ENCODE measurements at regions not wholly inside any gene's neighbourhood (a gene's known extent, or its start where the extent isn't known, plus 50 kb on each side); places are given as distances from the start of the nearest gene placed in this dataset.

DNA sequence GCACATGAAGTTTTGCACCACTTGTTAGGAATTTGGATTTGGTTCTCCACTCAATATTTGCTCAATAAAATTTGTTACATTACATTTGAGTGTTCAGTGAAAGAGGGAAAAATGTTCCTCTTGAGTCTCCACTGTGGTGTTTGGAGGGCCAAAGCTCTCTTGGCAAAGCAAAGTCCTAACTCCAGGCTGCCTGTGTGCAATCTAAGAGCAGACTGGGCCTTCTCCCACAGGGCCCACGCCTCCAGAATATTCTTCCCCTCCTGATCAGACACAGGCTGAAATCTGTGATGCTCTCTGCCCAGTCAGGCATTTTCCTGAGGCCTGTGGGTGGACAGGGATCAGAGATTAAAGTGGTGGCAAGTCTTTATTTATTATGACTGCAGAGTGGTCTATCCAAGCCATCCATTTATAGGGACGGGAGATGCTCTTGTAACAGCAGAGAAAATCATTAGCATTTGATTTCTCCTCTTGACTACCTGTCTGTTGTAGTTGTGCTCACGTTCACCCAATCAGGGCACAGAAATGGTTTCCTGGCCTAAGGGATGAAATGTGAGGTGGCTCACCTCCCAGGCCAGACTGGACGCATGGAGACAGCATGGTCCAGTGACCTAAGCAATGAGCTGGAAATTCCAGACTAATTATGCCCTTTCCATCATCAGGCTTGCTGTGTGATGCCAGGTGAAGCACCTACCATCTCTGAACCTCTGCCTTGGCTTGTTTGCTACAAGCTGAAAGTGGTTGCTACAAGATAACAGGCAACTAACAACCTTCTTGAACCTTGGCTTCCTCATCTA is 147.1 kb upstream of the NRBF2 start:
- ChIA-PET RAD21 (ENCODE audit: low non-redundant PET in 1 of 2, low total read pairs in 2 of 2, uncharacterized antibody in 2 of 2, unreplicated experiment in 2 of 2) (no interaction called here), CTCF (no interaction called here), POLR2A (no interaction called here)
- no TSS peak for BruUV-seq (replicated peaks)
- no peak overlapping the region for H3K9ac ChIP-seq (ENCODE audit: low read length)
- DNase-seq (ENCODE audit: low read depth, low spot score) (no peak), ATAC-seq (no peak)
- H3K27me3 ChIP-seq (ENCODE audit: insufficient read depth, low read length) = no peaks in the 10 kb centered on the region
- H3K79me2 ChIP-seq (ENCODE audit: insufficient read depth, low read length) = no peaks in the 10 kb centered on the region
- intact Hi-C loops (cut with micrococcal nuclease) = no loop called here
- no peaks in the 10 kb centered on the region for H3K9me3 ChIP-seq (ENCODE audit: control insufficient read depth in 1 of 2, insufficient read depth in 1 of 2, low read depth in 1 of 2, low read length in 2 of 2)
- H3K4me3 ChIP-seq (replicated peaks in 1 of 2; ENCODE audit: low read depth in 1 of 2, low read length in 2 of 2) = no peak overlapping the region
- TF ChIP-seq, protein P1, sequence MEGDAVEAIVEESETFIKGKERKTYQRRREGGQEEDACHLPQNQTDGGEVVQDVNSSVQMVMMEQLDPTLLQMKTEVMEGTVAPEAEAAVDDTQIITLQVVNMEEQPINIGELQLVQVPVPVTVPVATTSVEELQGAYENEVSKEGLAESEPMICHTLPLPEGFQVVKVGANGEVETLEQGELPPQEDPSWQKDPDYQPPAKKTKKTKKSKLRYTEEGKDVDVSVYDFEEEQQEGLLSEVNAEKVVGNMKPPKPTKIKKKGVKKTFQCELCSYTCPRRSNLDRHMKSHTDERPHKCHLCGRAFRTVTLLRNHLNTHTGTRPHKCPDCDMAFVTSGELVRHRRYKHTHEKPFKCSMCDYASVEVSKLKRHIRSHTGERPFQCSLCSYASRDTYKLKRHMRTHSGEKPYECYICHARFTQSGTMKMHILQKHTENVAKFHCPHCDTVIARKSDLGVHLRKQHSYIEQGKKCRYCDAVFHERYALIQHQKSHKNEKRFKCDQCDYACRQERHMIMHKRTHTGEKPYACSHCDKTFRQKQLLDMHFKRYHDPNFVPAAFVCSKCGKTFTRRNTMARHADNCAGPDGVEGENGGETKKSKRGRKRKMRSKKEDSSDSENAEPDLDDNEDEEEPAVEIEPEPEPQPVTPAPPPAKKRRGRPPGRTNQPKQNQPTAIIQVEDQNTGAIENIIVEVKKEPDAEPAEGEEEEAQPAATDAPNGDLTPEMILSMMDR (IDR thresholded peaks at IDR 0.05 in 2 of 3, conservative IDR thresholded peaks at IDR 0.05 in 1 of 3; ENCODE audit: borderline replicate concordance in 1 of 3, insufficient read depth in 1 of 3, low read depth in 2 of 3, low read length in 2 of 3) = no peak
- no peak for TF ChIP-seq ZFX (IDR thresholded peaks at IDR 0.05)
- no peak for TF ChIP-seq POLR2AphosphoS5 (IDR thresholded peaks at IDR 0.05; ENCODE audit: low read depth, low read length)
- no peak for TF ChIP-seq RAD21 (IDR thresholded peaks at IDR 0.05; ENCODE audit: low read depth)
- no peaks in the 10 kb centered on the region for H3K4me1 ChIP-seq (ENCODE audit: control insufficient read depth in 1 of 2, insufficient read depth in 2 of 2, low read length in 2 of 2)
- H3K9me2 ChIP-seq (ENCODE audit: insufficient read depth) = no peaks in the 10 kb centered on the region
- H3K27ac ChIP-seq (ENCODE audit: low read depth, low read length) = no peak overlapping the region
- H3K36me3 ChIP-seq (ENCODE audit: control insufficient read depth in 1 of 2, insufficient read depth in 2 of 2, low read length in 2 of 2) = no peaks in the 10 kb centered on the region
- H3K4me2 ChIP-seq (ENCODE audit: low read length) = no peak overlapping the region
- H2AFZ ChIP-seq (ENCODE audit: low read depth, low read length, poor library complexity, severe bottlenecking) = no peak overlapping the region
- no peaks in the 10 kb centered on the region for H4K20me1 ChIP-seq (ENCODE audit: insufficient read depth)

DNA sequence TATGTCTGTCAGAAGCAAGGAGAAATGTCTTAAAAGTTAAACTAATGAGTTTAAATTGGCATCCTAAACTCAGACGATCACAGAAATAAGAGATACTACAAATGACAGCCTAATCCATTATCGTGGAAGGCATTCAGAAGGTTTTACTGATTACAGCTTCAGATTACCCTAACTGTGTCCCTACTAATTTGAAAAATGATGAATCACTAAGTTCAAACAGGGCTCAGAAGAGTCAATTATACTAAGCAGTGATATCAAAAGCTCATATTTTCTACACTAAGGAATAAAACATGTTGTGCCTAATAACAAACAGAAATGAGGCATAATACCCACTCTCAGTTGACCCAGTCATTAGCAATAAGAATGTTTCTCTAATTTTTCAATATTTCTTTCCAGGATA is 152.0 kb upstream of the NRBF2 start:
- no peaks in the 10 kb centered on the region for H3K27me3 ChIP-seq (ENCODE audit: insufficient read depth, low read length)
- no peak overlapping the region for H3K4me2 ChIP-seq (ENCODE audit: low read length)
- BruUV-seq (replicated peaks) = no TSS peak
- RAD21 ChIA-PET (ENCODE audit: low non-redundant PET in 1 of 2, low total read pairs in 2 of 2, uncharacterized antibody in 2 of 2, unreplicated experiment in 2 of 2) = no interaction called here
- ATAC-seq (no peak), DNase-seq (ENCODE audit: low read depth, low spot score) (no peak)
- CTCF ChIA-PET = no interaction called here
- POLR2A ChIA-PET = no interaction called here
- TF ChIP-seq CBX3 (IDR thresholded peaks at IDR 0.05; ENCODE audit: low read depth) (no peak), CEBPB (IDR thresholded peaks at IDR 0.05; ENCODE audit: low read depth) (no peak), TCF7L2 (IDR thresholded peaks at IDR 0.05; ENCODE audit: borderline replicate concordance, extremely low read depth, insufficient read depth, insufficient read length) (no peak)
- TF ChIP-seq, protein P2, sequence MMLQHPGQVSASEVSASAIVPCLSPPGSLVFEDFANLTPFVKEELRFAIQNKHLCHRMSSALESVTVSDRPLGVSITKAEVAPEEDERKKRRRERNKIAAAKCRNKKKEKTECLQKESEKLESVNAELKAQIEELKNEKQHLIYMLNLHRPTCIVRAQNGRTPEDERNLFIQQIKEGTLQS (IDR thresholded peaks at IDR 0.05) = no peak
- no peaks in the 10 kb centered on the region for H3K9me3 ChIP-seq (ENCODE audit: control insufficient read depth in 1 of 2, insufficient read depth in 1 of 2, low read depth in 1 of 2, low read length in 2 of 2)
- H3K9ac ChIP-seq (ENCODE audit: low read length) = no peak overlapping the region
- no peaks in the 10 kb centered on the region for H3K36me3 ChIP-seq (ENCODE audit: control insufficient read depth in 1 of 2, insufficient read depth in 2 of 2, low read length in 2 of 2)
- no peak overlapping the region for H3K27ac ChIP-seq (ENCODE audit: low read depth, low read length)
- H3K4me3 ChIP-seq (replicated peaks in 1 of 2; ENCODE audit: low read depth in 1 of 2, low read length in 2 of 2) = no peak overlapping the region
- H3K79me2 ChIP-seq (ENCODE audit: insufficient read depth, low read length) = no peaks in the 10 kb centered on the region
- no peaks in the 10 kb centered on the region for H4K20me1 ChIP-seq (ENCODE audit: insufficient read depth)
- intact Hi-C loops (cut with micrococcal nuclease) = no loop called here
- no peak overlapping the region for H2AFZ ChIP-seq (ENCODE audit: low read depth, low read length, poor library complexity, severe bottlenecking)
- 0 out of 2 replicates have a peak, but pooled peaks cover 3% of the 10 kb centered on the region for H3K9me2 ChIP-seq (ENCODE audit: insufficient read depth)
- H3K4me1 ChIP-seq (ENCODE audit: control insufficient read depth in 1 of 2, insufficient read depth in 2 of 2, low read length in 2 of 2) = no peaks in the 10 kb centered on the region

Data from HCT116 (cell line).